Activated CD4-positive, alpha-beta T cell treated with anti-CD3 and anti-CD28 coated beads, Interleukin-2, amount 10 ng/mL, durations not matched to agents 7 days and 5 days (primary cell): ENCODE measurements at regions not wholly inside any gene's neighbourhood (a gene's known extent, or its start where the extent isn't known, plus 50 kb on each side); places are given as distances from the start of the nearest gene placed in this dataset.
"Not testable (repeated sequence)": the region's sequence is repeated elsewhere in the genome, so short reads cannot be mapped to it uniquely, and the experiment has no call there.

Experiments
- CTCF ChIA-PET: fragments of 350-600 bp; sonication (Branson Sonifier 250); formaldehyde crosslinking; loops from one replicate; lab custom pipeline; 2021; ENCODE audit warnings: antibody characterized with exemption; lab: Charles Lee
- POLR2A ChIA-PET: fragments of 350-600 bp; sonication (Branson Sonifier 250); formaldehyde crosslinking; loops from one replicate; lab custom pipeline; 2021; ENCODE audit warnings: antibody characterized with exemption; lab: Charles Lee
- DNase-seq: peaks from one replicate; pipeline ENCODE4 v3.0.0-alpha.2; 2020
- H3K27ac Mint-ChIP-seq: one replicate; pipeline ENCODE4 v1.8.0; 2021; ENCODE audit warnings: mild to moderate bottlenecking, moderate library complexity, mixed read lengths
- H3K27me3 Mint-ChIP-seq: one replicate; pipeline ENCODE4 v1.8.0; 2021; ENCODE audit warnings: mixed read lengths
- H3K36me3 Mint-ChIP-seq: one replicate; pipeline ENCODE4 v1.8.0; 2021; ENCODE audit warnings: low read depth, mixed read lengths
- H3K4me1 Mint-ChIP-seq: one replicate; pipeline ENCODE4 v1.8.0; 2021; ENCODE audit warnings: mixed read lengths
- H3K4me3 Mint-ChIP-seq: one replicate; pipeline ENCODE4 v1.8.0; 2021; ENCODE audit warnings: mild to moderate bottlenecking, moderate library complexity, mixed read lengths
- H3K9me3 Mint-ChIP-seq: one replicate; pipeline ENCODE4 v1.8.0; 2021; ENCODE audit warnings: mixed read lengths

DNA sequence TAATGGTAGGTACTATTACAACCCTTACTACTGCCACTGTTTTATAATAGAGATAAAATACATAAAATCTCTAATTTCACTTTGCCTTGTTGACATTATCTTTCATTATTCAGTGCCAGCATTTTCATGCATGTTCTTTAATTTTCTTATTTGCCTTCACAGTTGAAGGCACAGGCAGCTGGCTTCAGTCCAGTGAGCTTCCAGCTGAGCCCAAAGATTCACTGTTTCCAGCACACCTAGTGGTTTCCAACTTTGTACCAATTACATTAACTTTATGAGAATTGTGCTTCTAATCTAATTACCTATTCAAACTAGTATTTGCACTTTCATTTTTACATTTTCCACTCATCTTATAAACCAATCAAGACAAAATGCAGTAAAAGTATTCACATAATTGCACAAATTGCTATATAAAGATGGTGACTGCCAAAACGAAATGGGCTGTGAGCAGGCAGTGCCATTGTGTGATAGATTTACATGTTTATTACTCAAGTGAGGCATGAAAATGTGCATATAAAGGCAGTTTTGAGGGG lies 228.3 kb downstream of the MFSD1 start:
- Mint-ChIP-seq H3K4me3 (no peak overlapping the region), H3K9me3 (no peaks in the 10 kb centered on the region), H3K4me1 (no peaks in the 10 kb centered on the region), H3K27me3 (no peaks in the 10 kb centered on the region), H3K27ac (no peak overlapping the region), H3K36me3 (no peaks in the 10 kb centered on the region)
- ChIA-PET CTCF (no interaction called here), POLR2A (no interaction called here)
- DNase-seq = no peak

- no peaks in the 10 kb centered on the region for H3K27me3 Mint-ChIP-seq
- H3K27ac Mint-ChIP-seq = no peak overlapping the region
- no peak overlapping the region for H3K4me3 Mint-ChIP-seq
- H3K4me1 Mint-ChIP-seq = no peaks in the 10 kb centered on the region
- H3K36me3 Mint-ChIP-seq = no peaks in the 10 kb centered on the region
- H3K9me3 Mint-ChIP-seq = no peaks in the 10 kb centered on the region
- ChIA-PET POLR2A (no interaction called here), CTCF (no interaction called here)
- no peak for DNase-seq
Measured at GRCh38 chr3:159030886-159031679, 229.2 kb downstream of the MFSD1 start.

DNA sequence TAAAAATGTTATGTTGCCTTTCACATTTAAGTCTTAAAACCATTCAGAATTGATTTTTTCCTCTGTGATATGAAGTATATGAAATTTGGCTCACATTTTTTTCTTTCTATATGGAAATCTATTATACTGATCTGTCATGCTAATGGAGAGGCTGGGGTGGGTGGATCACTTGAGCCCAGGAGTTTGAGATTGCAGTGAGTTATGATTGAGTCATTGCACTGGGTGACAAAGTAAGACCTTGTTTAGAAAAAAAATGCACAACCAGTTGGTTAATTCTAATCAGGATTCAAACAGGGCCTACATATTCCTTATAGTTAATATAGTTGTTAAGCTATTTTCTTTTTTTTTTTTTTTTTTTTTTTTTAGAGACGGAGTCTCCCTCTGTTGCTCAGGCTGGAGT lies 230.5 kb downstream of the MFSD1 start:
- ChIA-PET POLR2A (no interaction called here), CTCF (no interaction called here)
- Mint-ChIP-seq H3K4me3 (no peak overlapping the region), H3K4me1 (no peaks in the 10 kb centered on the region), H3K27me3 (no peaks in the 10 kb centered on the region), H3K9me3 (no peaks in the 10 kb centered on the region), H3K36me3 (no peaks in the 10 kb centered on the region), H3K27ac (no peak overlapping the region)
- DNase-seq = no peak

DNA sequence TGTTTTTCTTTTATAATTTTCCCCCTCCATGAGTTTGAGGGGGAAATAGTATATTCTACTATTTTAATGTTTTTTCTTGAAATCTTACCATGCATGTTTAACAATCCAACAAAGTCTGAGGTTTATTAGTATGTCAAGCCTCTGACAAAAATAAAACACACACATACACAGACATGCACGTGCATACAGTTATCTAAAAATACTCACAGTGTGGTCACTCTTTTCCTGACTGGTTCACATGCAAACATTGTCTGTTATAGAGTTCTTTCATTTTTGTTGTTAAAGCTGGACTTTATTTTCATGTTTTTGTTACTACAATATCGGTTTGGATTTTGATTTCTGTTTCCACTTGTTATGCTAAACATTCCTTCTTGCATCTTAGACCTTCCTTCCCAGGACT lies 236.6 kb downstream of the MFSD1 start:
- Mint-ChIP-seq H3K27me3 (no peaks in the 10 kb centered on the region), H3K36me3 (no peaks in the 10 kb centered on the region), H3K4me3 (no peak overlapping the region), H3K27ac (no peak overlapping the region), H3K9me3 (no peaks in the 10 kb centered on the region), H3K4me1 (no peaks in the 10 kb centered on the region)
- ChIA-PET CTCF (no interaction called here), POLR2A (no interaction called here)
- DNase-seq = no peak

DNA sequence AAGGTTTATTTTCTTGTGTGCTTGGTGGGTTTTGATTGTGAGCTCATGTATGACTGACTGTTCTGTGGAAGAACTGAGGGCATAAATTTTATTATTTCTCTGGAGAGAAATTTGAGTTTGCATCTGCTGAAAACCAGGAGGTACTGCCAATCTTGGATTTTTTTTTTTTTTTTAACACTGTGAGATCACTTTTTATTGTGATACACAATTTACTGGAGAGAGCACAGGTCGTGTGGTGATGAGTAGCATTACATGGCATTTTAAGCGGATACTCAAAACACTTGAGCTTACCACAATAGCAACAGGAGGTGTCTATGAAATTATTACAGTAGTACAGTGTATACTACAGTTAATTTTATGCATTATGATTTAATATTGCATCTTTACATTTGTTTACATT lies 237.4 kb downstream of the MFSD1 start:
- Mint-ChIP-seq H3K36me3 (no peaks in the 10 kb centered on the region), H3K4me1 (no peaks in the 10 kb centered on the region), H3K27ac (no peak overlapping the region), H3K27me3 (no peaks in the 10 kb centered on the region), H3K4me3 (no peak overlapping the region), H3K9me3 (no peaks in the 10 kb centered on the region)
- no peak for DNase-seq
- CTCF ChIA-PET = interaction anchor here (0.6 to 0.7 kb wide), 2 partner anchors 138 to 770 kb away, joined by 4 to 5 read pairs; no protein-coding TSS in a partner anchor
- POLR2A ChIA-PET = no interaction called here

- H3K36me3 Mint-ChIP-seq = no peaks in the 10 kb centered on the region
- POLR2A ChIA-PET = no interaction called here
- no peak overlapping the region for H3K27ac Mint-ChIP-seq
- no peak for DNase-seq
- no peaks in the 10 kb centered on the region for H3K4me1 Mint-ChIP-seq
- H3K9me3 Mint-ChIP-seq = no peaks in the 10 kb centered on the region
- H3K27me3 Mint-ChIP-seq = no peaks in the 10 kb centered on the region
- CTCF ChIA-PET = no interaction called here
- H3K4me3 Mint-ChIP-seq = no peak overlapping the region
Measured at GRCh38 chr3:159045279-159045885, 243.5 kb downstream of the MFSD1 start.

- POLR2A ChIA-PET = no interaction called here
- no peak overlapping the region for H3K4me3 Mint-ChIP-seq
- CTCF ChIA-PET = no interaction called here
- no peaks in the 10 kb centered on the region for H3K36me3 Mint-ChIP-seq
- no peaks in the 10 kb centered on the region for H3K4me1 Mint-ChIP-seq
- H3K9me3 Mint-ChIP-seq = no peaks in the 10 kb centered on the region
- DNase-seq = no peak
- no peaks in the 10 kb centered on the region for H3K27me3 Mint-ChIP-seq
- no peak overlapping the region for H3K27ac Mint-ChIP-seq
Measured at GRCh38 chr3:159047361-159047760, 245.5 kb downstream of the MFSD1 start.

- H3K36me3 Mint-ChIP-seq, H3K4me1 Mint-ChIP-seq, H3K27me3 Mint-ChIP-seq, DNase-seq, H3K27ac Mint-ChIP-seq, POLR2A ChIA-PET, H3K9me3 Mint-ChIP-seq, H3K4me3 Mint-ChIP-seq: not testable (repeated sequence)
- CTCF ChIA-PET = interaction anchor here (0.6 kb wide), 1 partner anchor 165 kb away, joined by 6 read pairs; no protein-coding TSS in a partner anchor
Measured at GRCh38 chr3:159052494-159052893, 250.6 kb downstream of the MFSD1 start.

DNA sequence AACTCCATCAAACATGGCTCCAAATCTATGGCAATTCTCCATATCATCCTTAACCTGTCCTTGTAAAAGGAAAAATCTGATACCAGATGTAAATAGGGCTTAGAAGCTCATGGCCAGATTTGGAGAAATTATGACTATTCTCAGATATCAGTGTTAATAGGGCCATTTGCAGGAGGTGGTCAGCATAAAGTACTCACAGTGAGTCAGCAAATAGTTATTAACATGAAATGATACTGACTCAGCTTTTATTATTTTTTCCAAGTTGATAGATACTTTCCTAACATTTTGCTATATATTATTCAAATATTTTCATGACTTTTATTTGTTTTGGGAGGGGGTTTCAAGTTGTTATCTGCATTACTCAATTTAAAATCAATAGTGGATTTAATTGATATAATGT lies 255.8 kb downstream of the MFSD1 start:
- H3K27me3 Mint-ChIP-seq = no peaks in the 10 kb centered on the region
- H3K4me3 Mint-ChIP-seq = no peak overlapping the region
- no peaks in the 10 kb centered on the region for H3K4me1 Mint-ChIP-seq
- H3K9me3 Mint-ChIP-seq = no peaks in the 10 kb centered on the region
- H3K36me3 Mint-ChIP-seq = no peaks in the 10 kb centered on the region
- CTCF ChIA-PET = no interaction called here
- H3K27ac Mint-ChIP-seq = no peak overlapping the region
- DNase-seq = no peak
- POLR2A ChIA-PET = no interaction called here

- CTCF ChIA-PET = no interaction called here
Measured at GRCh38 chr3:159058859-159059258, 257.0 kb downstream of the MFSD1 start.

GRCh38 chr3:159059395-159059794 lies 257.5 kb downstream of the MFSD1 start:
- no peaks in the 10 kb centered on the region for H3K9me3 Mint-ChIP-seq
- H3K36me3 Mint-ChIP-seq = no peaks in the 10 kb centered on the region
- H3K27me3 Mint-ChIP-seq = no peaks in the 10 kb centered on the region
- ChIA-PET POLR2A (no interaction called here), CTCF (no interaction called here)
- no peak overlapping the region for H3K4me3 Mint-ChIP-seq
- H3K4me1 Mint-ChIP-seq = no peaks in the 10 kb centered on the region
- no peak overlapping the region for H3K27ac Mint-ChIP-seq
- DNase-seq = no peak

More at GRCh38 chr3:159058859-159059258, 257.0 kb downstream of the MFSD1 start:
- no peaks in the 10 kb centered on the region for H3K27me3 Mint-ChIP-seq
- no peaks in the 10 kb centered on the region for H3K4me1 Mint-ChIP-seq
- POLR2A ChIA-PET = no interaction called here
- no peak overlapping the region for H3K27ac Mint-ChIP-seq
- DNase-seq = no peak
- no peaks in the 10 kb centered on the region for H3K9me3 Mint-ChIP-seq
- no peak overlapping the region for H3K4me3 Mint-ChIP-seq
- H3K36me3 Mint-ChIP-seq = no peaks in the 10 kb centered on the region

- Mint-ChIP-seq H3K4me1 (no peaks in the 10 kb centered on the region), H3K36me3 (no peaks in the 10 kb centered on the region), H3K4me3 (no peak overlapping the region), H3K9me3 (no peaks in the 10 kb centered on the region), H3K27ac (no peak overlapping the region), H3K27me3 (no peaks in the 10 kb centered on the region)
- CTCF ChIA-PET = no interaction called here
- no peak for DNase-seq
- POLR2A ChIA-PET = no interaction called here
Measured at GRCh38 chr3:159062734-159063410, 261.0 kb downstream of the MFSD1 start.

GRCh38 chr3:159069091-159069490 lies 267.2 kb downstream of the MFSD1 start, which contains the start of gene IQCJ:
TSS of gene IQCJ (plus strand) at chr3:159069319.
- H3K36me3 Mint-ChIP-seq = no peaks in the 10 kb centered on the region
- no peaks in the 10 kb centered on the region for H3K4me1 Mint-ChIP-seq
- ChIA-PET POLR2A (no interaction called here), CTCF (no interaction called here)
- no peaks in the 10 kb centered on the region for H3K9me3 Mint-ChIP-seq
- H3K4me3 Mint-ChIP-seq = no peak within 1 kb of the TSS
- H3K27me3 Mint-ChIP-seq = no peaks in the 10 kb centered on the region
- DNase-seq = no peak
- no peak within 1 kb of the TSS for H3K27ac Mint-ChIP-seq
